ENCODE measurements at regions not wholly inside any gene's neighbourhood (a gene's known extent, or its start where the extent isn't known, plus 50 kb on each side); places are given as distances from the start of the nearest gene placed in this dataset.

DNA sequence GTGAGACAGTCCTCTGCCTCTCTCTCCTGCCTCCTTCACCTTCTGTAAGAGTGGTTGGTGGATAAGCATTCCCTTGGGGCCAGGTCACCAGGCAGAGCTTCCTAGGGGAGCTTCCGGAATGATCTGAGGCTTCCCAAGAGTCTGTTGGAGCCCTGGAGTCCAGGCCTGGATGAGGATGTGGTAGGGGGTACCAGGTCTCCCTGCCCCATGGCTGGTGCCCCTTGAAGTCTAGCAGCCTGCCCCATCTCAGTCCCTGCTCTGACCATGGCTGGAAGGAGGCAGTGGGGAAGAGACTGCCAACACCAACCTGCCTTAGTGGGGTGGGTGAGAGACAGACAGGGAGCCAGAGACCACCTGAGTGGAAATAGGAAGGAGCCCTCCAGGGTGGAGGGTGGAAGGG is 1316.9 kb downstream of the UQCRFS1 start:
- no peak for DNase-seq (ENCODE audit: low read depth)
- TF ChIP-seq MYC (IDR thresholded peaks at IDR 0.05; ENCODE audit: low read depth, low read length) (no peak), POLR2A (IDR thresholded peaks at IDR 0.05; ENCODE audit: extremely low read depth, insufficient read length) (no peak)
- no peak overlapping the region for H3K4me3 ChIP-seq (ENCODE audit: low read depth, low read length)

DNA sequence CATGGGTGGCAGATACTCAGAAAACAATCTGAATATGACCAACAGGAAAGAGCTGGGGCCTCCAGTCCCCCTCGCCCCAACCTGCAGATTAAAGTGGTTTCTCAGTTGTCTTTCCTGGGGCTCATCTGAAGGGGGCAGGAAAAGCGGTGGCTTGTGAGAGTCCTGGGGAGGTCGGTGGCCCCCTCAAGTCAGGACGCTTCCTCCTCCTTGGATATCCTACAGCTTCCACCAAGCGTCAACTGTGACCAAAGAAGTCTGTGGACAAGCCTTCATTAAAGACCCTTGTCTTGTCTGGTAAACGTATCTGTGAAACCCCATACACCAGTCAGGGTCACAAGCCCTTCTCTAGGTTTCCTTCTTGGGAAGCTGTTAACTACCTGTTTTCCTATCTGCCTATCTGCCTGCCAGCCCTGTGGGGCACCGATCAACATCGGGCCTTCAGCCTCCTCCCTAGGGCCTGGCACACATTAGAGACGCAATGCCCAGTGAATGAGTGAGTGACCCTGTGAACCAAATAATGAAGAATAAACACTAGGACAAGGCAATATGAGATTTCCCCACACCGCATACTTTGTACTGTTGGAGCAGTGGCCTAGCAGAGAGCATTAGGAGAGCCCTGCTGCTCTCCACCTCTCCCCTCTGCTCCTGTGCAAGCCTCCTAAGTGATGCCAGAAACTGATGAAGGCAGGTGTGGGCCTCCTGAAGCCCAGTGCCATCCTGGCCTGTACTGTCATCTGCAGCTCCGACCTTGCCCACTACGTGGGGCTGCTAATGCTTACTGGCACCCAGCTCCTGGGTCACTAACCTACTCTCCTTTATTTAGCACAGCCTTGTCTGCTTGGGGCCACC is 1317.8 kb downstream of the UQCRFS1 start:
- TF ChIP-seq, protein P1, sequence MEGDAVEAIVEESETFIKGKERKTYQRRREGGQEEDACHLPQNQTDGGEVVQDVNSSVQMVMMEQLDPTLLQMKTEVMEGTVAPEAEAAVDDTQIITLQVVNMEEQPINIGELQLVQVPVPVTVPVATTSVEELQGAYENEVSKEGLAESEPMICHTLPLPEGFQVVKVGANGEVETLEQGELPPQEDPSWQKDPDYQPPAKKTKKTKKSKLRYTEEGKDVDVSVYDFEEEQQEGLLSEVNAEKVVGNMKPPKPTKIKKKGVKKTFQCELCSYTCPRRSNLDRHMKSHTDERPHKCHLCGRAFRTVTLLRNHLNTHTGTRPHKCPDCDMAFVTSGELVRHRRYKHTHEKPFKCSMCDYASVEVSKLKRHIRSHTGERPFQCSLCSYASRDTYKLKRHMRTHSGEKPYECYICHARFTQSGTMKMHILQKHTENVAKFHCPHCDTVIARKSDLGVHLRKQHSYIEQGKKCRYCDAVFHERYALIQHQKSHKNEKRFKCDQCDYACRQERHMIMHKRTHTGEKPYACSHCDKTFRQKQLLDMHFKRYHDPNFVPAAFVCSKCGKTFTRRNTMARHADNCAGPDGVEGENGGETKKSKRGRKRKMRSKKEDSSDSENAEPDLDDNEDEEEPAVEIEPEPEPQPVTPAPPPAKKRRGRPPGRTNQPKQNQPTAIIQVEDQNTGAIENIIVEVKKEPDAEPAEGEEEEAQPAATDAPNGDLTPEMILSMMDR (IDR thresholded peaks at IDR 0.05; ENCODE audit: low read depth, low read length) = no peak
- TF ChIP-seq, protein P2, sequence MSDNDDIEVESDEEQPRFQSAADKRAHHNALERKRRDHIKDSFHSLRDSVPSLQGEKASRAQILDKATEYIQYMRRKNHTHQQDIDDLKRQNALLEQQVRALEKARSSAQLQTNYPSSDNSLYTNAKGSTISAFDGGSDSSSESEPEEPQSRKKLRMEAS (IDR thresholded peaks at IDR 0.05; ENCODE audit: low read depth, low read length) = no peak
- no peak for TF ChIP-seq MYC (IDR thresholded peaks at IDR 0.05; ENCODE audit: low read depth, low read length)
- no peak for TF ChIP-seq POLR2A (IDR thresholded peaks at IDR 0.05; ENCODE audit: extremely low read depth, insufficient read length)
- DNase-seq (ENCODE audit: low read depth) = no peak
- no peak overlapping the region for H3K4me3 ChIP-seq (ENCODE audit: low read depth, low read length)

DNA sequence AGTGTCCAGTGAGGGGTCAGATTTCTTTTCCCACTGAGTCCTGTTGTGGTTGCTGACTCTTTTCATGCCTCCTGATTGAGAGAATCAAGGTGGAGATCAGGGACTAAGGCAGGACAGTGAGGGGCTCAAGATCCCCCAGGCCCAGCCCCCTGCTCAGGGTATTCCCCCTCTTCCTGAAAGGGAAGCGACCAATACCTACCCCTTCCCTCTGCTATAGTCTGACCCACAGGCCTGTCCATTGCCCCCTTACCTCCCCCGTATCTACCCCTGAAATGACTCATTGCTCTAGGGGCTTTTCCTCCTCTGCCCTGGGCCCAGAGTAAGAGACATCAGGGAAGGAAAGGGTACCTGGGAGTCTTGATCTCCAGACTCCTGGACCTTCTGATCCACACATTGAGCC is 1320.5 kb downstream of the UQCRFS1 start:
- no peak for TF ChIP-seq POLR2A (IDR thresholded peaks at IDR 0.05; ENCODE audit: extremely low read depth, insufficient read length)
- TF ChIP-seq, protein P1 (IDR thresholded peaks at IDR 0.05; ENCODE audit: low read depth, low read length) = no peak
- DNase-seq (ENCODE audit: low read depth) = no peak
- H3K4me3 ChIP-seq (ENCODE audit: low read depth, low read length) = no peak overlapping the region

DNA sequence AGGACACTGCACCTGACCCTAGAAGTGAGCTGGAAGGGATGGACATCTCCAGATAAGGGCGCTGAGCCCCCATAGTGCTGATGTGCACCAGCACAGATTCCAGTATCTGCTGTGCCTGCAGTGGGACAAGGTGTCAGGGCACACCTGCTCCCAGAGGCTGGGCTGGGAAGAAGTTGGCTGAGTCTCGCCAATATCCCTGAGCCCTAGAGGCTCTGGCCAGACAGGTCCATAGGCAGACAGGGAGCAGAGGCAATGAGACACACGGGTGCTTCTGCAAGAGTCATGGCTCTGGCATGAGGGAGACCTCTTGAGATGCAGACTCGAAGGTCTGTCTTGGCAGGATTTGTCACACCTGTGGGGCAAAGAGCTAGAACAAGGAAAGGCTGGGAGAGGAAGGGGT is 1321.5 kb downstream of the UQCRFS1 start:
- H3K4me3 ChIP-seq (ENCODE audit: low read depth, low read length) = no peak overlapping the region
- DNase-seq (ENCODE audit: low read depth) = no peak
- TF ChIP-seq MYC (IDR thresholded peaks at IDR 0.05; ENCODE audit: low read depth, low read length) = no peak
- TF ChIP-seq, protein P2 (IDR thresholded peaks at IDR 0.05; ENCODE audit: low read depth, low read length) = no peak
- no peak for TF ChIP-seq POLR2A (IDR thresholded peaks at IDR 0.05; ENCODE audit: extremely low read depth, insufficient read length)
- TF ChIP-seq, protein P1 (IDR thresholded peaks at IDR 0.05; ENCODE audit: low read depth, low read length) = no peak

DNA sequence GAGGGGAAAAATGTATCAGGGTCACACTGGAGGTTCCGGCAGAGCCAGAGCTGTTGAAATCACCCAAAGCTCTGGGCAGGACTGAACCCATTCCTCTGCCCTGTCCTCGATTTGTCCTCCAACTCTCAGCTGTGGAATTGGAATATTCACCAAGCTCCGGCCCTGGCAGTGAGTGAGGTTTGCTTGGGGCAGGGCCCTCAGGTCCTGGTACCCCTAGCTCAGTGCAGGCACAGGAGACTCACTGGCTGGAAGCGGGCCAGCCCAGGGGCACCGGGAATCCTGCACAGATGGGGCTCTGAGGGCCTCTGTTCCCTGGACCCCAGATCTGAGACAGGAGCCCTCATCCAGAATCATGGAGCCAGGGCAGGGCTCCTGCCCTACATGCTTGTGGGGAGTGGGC is 1322.3 kb downstream of the UQCRFS1 start:
- DNase-seq (ENCODE audit: low read depth) = no peak
- TF ChIP-seq POLR2A (IDR thresholded peaks at IDR 0.05; ENCODE audit: extremely low read depth, insufficient read length) (no peak), MYC (IDR thresholded peaks at IDR 0.05; ENCODE audit: low read depth, low read length) (no peak)
- TF ChIP-seq, protein P1 (IDR thresholded peaks at IDR 0.05; ENCODE audit: low read depth, low read length) = no peak
- TF ChIP-seq, protein P2 (IDR thresholded peaks at IDR 0.05; ENCODE audit: low read depth, low read length) = no peak

DNA sequence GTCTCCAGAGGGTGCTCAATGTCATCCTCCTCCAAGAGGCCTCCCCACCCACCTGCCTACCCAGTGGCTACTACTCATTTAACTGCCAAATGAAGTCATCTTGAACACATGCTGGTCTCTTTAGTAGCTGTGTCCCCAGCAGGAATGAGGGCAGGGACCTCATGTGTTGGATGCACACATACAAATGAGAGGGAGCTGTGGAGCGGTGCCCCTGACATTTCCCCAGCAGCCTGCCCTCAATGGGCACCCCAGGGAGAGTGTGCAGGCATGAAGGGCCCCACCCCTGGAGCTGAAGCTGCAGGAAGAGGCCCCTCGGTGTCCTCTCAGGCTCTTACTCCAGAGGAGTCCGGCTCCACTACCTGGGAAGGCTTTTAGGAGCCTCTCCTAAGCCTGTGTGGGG is 1322.7 kb downstream of the UQCRFS1 start:
- TF ChIP-seq POLR2A (IDR thresholded peaks at IDR 0.05; ENCODE audit: extremely low read depth, insufficient read length) (no peak), MYC (IDR thresholded peaks at IDR 0.05; ENCODE audit: low read depth, low read length) (no peak)
- TF ChIP-seq, protein P1 (IDR thresholded peaks at IDR 0.05; ENCODE audit: low read depth, low read length) = no peak
- TF ChIP-seq, protein P2 (IDR thresholded peaks at IDR 0.05; ENCODE audit: low read depth, low read length) = no peak
- H3K4me3 ChIP-seq (ENCODE audit: low read depth, low read length) = no peak overlapping the region
- no peak for DNase-seq (ENCODE audit: low read depth)

More for the DNA sequence above, 1322.3 kb downstream of the UQCRFS1 start:
- no peak overlapping the region for H3K4me3 ChIP-seq (ENCODE audit: low read depth, low read length)
